Kasumi-1 (cell line): ENCODE measurements at regions not wholly inside any gene's neighbourhood (a gene's known extent, or its start where the extent isn't known, plus 50 kb on each side); places are given as distances from the start of the nearest gene placed in this dataset.
A peak's percentile ranks its signal among the peaks of the same experiment; 100 is the strongest.
"Not testable (repeated sequence)": the region's sequence is repeated elsewhere in the genome, so short reads cannot be mapped to it uniquely, and the experiment has no call there.

Experiments used
- DNase-seq, 2 experiments: peaks; one replicate each; lab custom pipeline; 2025; lab: John Stamatoyannopoulos, UW

- no peak for DNase-seq
Measured at GRCh38 chr6:10180138-10181074, 234.5 kb downstream of the TFAP2A start.

GRCh38 chr6:10177704-10178103 is 237.2 kb downstream of the TFAP2A start:
- no peak for DNase-seq

- no peak for DNase-seq
Measured at GRCh38 chr6:10175362-10175761, 239.5 kb downstream of the TFAP2A start.

- no peak for DNase-seq
Measured at GRCh38 chr6:10174761-10175160, 240.1 kb downstream of the TFAP2A start.

- no peak for DNase-seq
Measured at GRCh38 chr6:10174056-10174455, 240.8 kb downstream of the TFAP2A start.

GRCh38 chr6:10171706-10172105 is 243.2 kb downstream of the TFAP2A start:
- DNase-seq, result not testable (repeated sequence)

GRCh38 chr6:10170816-10171215 is 244.1 kb downstream of the TFAP2A start:
- no peak for DNase-seq

GRCh38 chr6:10166031-10166430 is 248.8 kb downstream of the TFAP2A start:
- peak; percentile 4 to 9 for DNase-seq

- no peak for DNase-seq
Measured at GRCh38 chr6:10163203-10163962, 251.5 kb downstream of the TFAP2A start.

GRCh38 chr6:10156875-10157274 is 258.0 kb downstream of the TFAP2A start:
- no peak for DNase-seq

- peak; percentile 20 to 38 for DNase-seq
Measured at GRCh38 chr6:10154251-10154650, 260.6 kb downstream of the TFAP2A start.

- DNase-seq, result no peak
Measured at GRCh38 chr6:10151144-10151915, 263.5 kb downstream of the TFAP2A start.

GRCh38 chr6:10149603-10150002 is 265.3 kb downstream of the TFAP2A start:
- DNase-seq, result no peak

GRCh38 chr6:10146715-10147451 is 268.0 kb downstream of the TFAP2A start:
- DNase-seq, result peak; percentile 55 to 59

GRCh38 chr6:10144772-10145171 is 270.1 kb downstream of the TFAP2A start:
- no peak for DNase-seq

GRCh38 chr6:10141746-10142443 is 273.0 kb downstream of the TFAP2A start:
- no peak for DNase-seq

GRCh38 chr6:10140824-10141223 is 274.1 kb downstream of the TFAP2A start:
- no peak for DNase-seq

- DNase-seq, result no peak
Measured at GRCh38 chr6:10140136-10140535, 274.7 kb downstream of the TFAP2A start.

- peak in 1 of 2 experiments; percentile 16 for DNase-seq
Measured at GRCh38 chr6:10138917-10139316, 276.0 kb downstream of the TFAP2A start.

- DNase-seq, result no peak
Measured at GRCh38 chr6:10136636-10137035, 278.2 kb downstream of the TFAP2A start.

- DNase-seq, result not testable (repeated sequence)
Measured at GRCh38 chr6:10134185-10134584, 280.7 kb downstream of the TFAP2A start.
